ACHN (cell line): ENCODE measurements at regions not wholly inside any gene's neighbourhood (a gene's known extent, or its start where the extent isn't known, plus 50 kb on each side); places are given as distances from the start of the nearest gene placed in this dataset.

Source experiments
- DNase-seq: peaks from one replicate; pipeline ENCODE4 v3.0.0-alpha.2; 2015
- in situ Hi-C: cut with HindIII; loops from 2 replicates; pipeline ENCODE4 v1.10.0; 2017; ENCODE audit warnings: low sequenced_read_pairs, low pct_ligation_motif_present, low pct_unique_long_range_greater_than_20kb

DNA sequence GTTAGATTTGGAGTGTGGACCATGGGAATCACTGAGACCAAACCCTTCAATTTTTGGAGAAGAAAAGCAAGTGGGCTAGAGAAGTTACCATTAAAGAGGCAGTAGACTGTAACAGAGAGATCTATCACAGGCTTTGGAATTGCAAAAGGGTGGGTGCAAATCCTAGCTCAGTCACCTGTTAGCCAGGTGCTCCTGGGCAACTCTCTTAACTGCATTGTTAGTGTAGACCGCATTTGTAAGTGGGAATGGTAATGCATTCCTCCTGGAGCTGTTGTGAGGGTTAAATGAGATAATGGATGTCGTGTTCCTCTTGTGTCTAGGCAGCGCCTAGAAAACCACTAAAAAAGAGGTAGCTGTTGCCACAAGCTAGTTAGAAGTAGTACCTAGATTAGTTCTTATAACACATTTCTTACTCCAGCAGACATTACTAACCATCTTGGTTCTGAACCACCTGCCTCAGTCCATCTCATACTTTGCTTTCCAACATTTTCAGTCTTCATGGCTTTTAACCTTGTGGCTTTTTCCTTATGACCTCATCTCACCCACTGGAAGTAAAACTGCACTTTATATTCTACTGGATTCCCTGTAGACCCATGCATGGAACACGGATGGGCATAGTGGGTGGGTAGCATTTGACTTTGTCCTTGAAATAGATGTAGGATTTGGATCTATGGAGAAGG is 153.0 kb downstream of the HIPK3 start:
- in situ Hi-C loops: no loop called here
- DNase-seq: no peak
